Activated naive CD4-positive, alpha-beta T cell treated with anti-CD3 and anti-CD28 coated beads, Interleukin-2, amount 10 ng/mL, durations not matched to agents 7 days and 5 days (primary cell): ENCODE measurements at regions not wholly inside any gene's neighbourhood (a gene's known extent, or its start where the extent isn't known, plus 50 kb on each side); places are given as distances from the start of the nearest gene placed in this dataset.

ENCODE experiments used
- CTCF ChIA-PET: fragments of 350-600 bp; sonication (Branson Sonifier 250); formaldehyde crosslinking; loops from one replicate; lab custom pipeline; 2021; ENCODE audit warnings: antibody characterized with exemption; lab: Charles Lee
- DNase-seq: peaks from one replicate; pipeline ENCODE4 v3.0.0-alpha.2; 2020
- H3K27ac Mint-ChIP-seq: one replicate; pipeline ENCODE4 v1.8.0; 2021; ENCODE audit warnings: mild to moderate bottlenecking, moderate library complexity, mixed read lengths
- H3K27me3 Mint-ChIP-seq: one replicate; pipeline ENCODE4 v1.8.0; 2021; ENCODE audit warnings: mild to moderate bottlenecking, mixed read lengths
- H3K36me3 Mint-ChIP-seq: one replicate; pipeline ENCODE4 v1.8.0; 2021; ENCODE audit warnings: mixed read lengths
- H3K4me1 Mint-ChIP-seq: one replicate; pipeline ENCODE4 v1.8.0; 2021; ENCODE audit warnings: mixed read lengths
- H3K4me3 Mint-ChIP-seq: one replicate; pipeline ENCODE4 v1.8.0; 2021; ENCODE audit warnings: mild to moderate bottlenecking, moderate library complexity, mixed read lengths
- H3K9me3 Mint-ChIP-seq: one replicate; pipeline ENCODE4 v1.8.0; 2021; ENCODE audit warnings: mixed read lengths

- no peak for DNase-seq
- Mint-ChIP-seq H3K36me3 (no peaks in the 10 kb centered on the region), H3K4me1 (no peaks in the 10 kb centered on the region), H3K27ac (no peak overlapping the region), H3K4me3 (no peak overlapping the region), H3K9me3 (no peaks in the 10 kb centered on the region), H3K27me3 (peaks cover 9% of the 10 kb centered on the region)
- CTCF ChIA-PET: no interaction called here
Measured at GRCh38 chr18:24679062-24679461, 218.6 kb downstream of the HRH4 start.

GRCh38 chr18:24683925-24684324 lies 223.5 kb downstream of the HRH4 start:
- H3K27ac Mint-ChIP-seq: no peak overlapping the region
- no peak for DNase-seq
- H3K4me1 Mint-ChIP-seq: no peaks in the 10 kb centered on the region
- CTCF ChIA-PET: no interaction called here
- H3K4me3 Mint-ChIP-seq: no peak overlapping the region
- H3K36me3 Mint-ChIP-seq: no peaks in the 10 kb centered on the region
- H3K27me3 Mint-ChIP-seq: peaks cover 4% of the 10 kb centered on the region
- H3K9me3 Mint-ChIP-seq: no peaks in the 10 kb centered on the region

- no peaks in the 10 kb centered on the region for H3K9me3 Mint-ChIP-seq
- no peak overlapping the region for H3K27ac Mint-ChIP-seq
Measured at GRCh38 chr18:24685254-24685959, 225.0 kb downstream of the HRH4 start.

GRCh38 chr18:24695168-24695567 lies 234.7 kb downstream of the HRH4 start:
- no peak overlapping the region for H3K27ac Mint-ChIP-seq
- H3K4me1 Mint-ChIP-seq: no peaks in the 10 kb centered on the region
- H3K36me3 Mint-ChIP-seq: no peaks in the 10 kb centered on the region
- H3K9me3 Mint-ChIP-seq: peaks cover 10% of the 10 kb centered on the region
- no peak for DNase-seq
- H3K27me3 Mint-ChIP-seq: no peaks in the 10 kb centered on the region
- CTCF ChIA-PET: no interaction called here
- H3K4me3 Mint-ChIP-seq: no peak overlapping the region

More at GRCh38 chr18:24685254-24685959, 225.0 kb downstream of the HRH4 start:
- CTCF ChIA-PET: no interaction called here
- DNase-seq: no peak
- Mint-ChIP-seq H3K4me1 (no peaks in the 10 kb centered on the region), H3K27me3 (peaks cover 1% of the 10 kb centered on the region), H3K4me3 (no peak overlapping the region), H3K36me3 (no peaks in the 10 kb centered on the region)

- CTCF ChIA-PET: interaction anchor here (1.0 kb wide), 1 partner anchor 22 kb away, joined by 4 read pairs; no protein-coding TSS in a partner anchor
- no peaks in the 10 kb centered on the region for H3K36me3 Mint-ChIP-seq
- no peak overlapping the region for H3K27ac Mint-ChIP-seq
- H3K4me1 Mint-ChIP-seq: no peaks in the 10 kb centered on the region
- no peak overlapping the region for H3K4me3 Mint-ChIP-seq
- DNase-seq: no peak
- H3K27me3 Mint-ChIP-seq: peaks cover 8% of the 10 kb centered on the region
- peaks cover 8% of the 10 kb centered on the region for H3K9me3 Mint-ChIP-seq
Measured at GRCh38 chr18:24702001-24702515, 241.6 kb downstream of the HRH4 start.

GRCh38 chr18:24703316-24703715 lies 242.9 kb downstream of the HRH4 start:
- H3K27me3 Mint-ChIP-seq: peaks cover 8% of the 10 kb centered on the region
- no peak overlapping the region for H3K4me3 Mint-ChIP-seq
- no peaks in the 10 kb centered on the region for H3K36me3 Mint-ChIP-seq
- CTCF ChIA-PET: no interaction called here
- no peak for DNase-seq
- H3K4me1 Mint-ChIP-seq: no peaks in the 10 kb centered on the region
- peaks cover 8% of the 10 kb centered on the region for H3K9me3 Mint-ChIP-seq
- no peak overlapping the region for H3K27ac Mint-ChIP-seq

- peaks cover 8% of the 10 kb centered on the region for H3K9me3 Mint-ChIP-seq
- H3K27ac Mint-ChIP-seq: no peak overlapping the region
- DNase-seq: no peak
- CTCF ChIA-PET: no interaction called here
- H3K36me3 Mint-ChIP-seq: no peaks in the 10 kb centered on the region
- peaks cover 8% of the 10 kb centered on the region for H3K27me3 Mint-ChIP-seq
- no peak overlapping the region for H3K4me3 Mint-ChIP-seq
- H3K4me1 Mint-ChIP-seq: no peaks in the 10 kb centered on the region
Measured at GRCh38 chr18:24704946-24705630, 244.7 kb downstream of the HRH4 start.

- CTCF ChIA-PET: no interaction called here
- H3K27ac Mint-ChIP-seq: no peak overlapping the region
Measured at GRCh38 chr18:24710474-24710873, 250.0 kb downstream of the HRH4 start.

GRCh38 chr18:24719791-24720190 lies 259.4 kb downstream of the HRH4 start:
- CTCF ChIA-PET: no interaction called here
- no peaks in the 10 kb centered on the region for H3K9me3 Mint-ChIP-seq

More at GRCh38 chr18:24710474-24710873, 250.0 kb downstream of the HRH4 start:
- Mint-ChIP-seq H3K36me3 (no peaks in the 10 kb centered on the region), H3K4me1 (no peaks in the 10 kb centered on the region), H3K27me3 (peaks cover 1% of the 10 kb centered on the region), H3K9me3 (no peaks in the 10 kb centered on the region), H3K4me3 (no peak overlapping the region)
- DNase-seq: no peak

GRCh38 chr18:24721388-24721787 lies 261.0 kb downstream of the HRH4 start:
- CTCF ChIA-PET: no interaction called here
- no peak for DNase-seq
- Mint-ChIP-seq H3K27ac (no peak overlapping the region), H3K36me3 (no peaks in the 10 kb centered on the region), H3K4me1 (no peaks in the 10 kb centered on the region), H3K9me3 (no peaks in the 10 kb centered on the region), H3K27me3 (peaks cover 12% of the 10 kb centered on the region), H3K4me3 (no peak overlapping the region)

More at GRCh38 chr18:24719791-24720190, 259.4 kb downstream of the HRH4 start:
- Mint-ChIP-seq H3K27me3 (peaks cover 12% of the 10 kb centered on the region), H3K4me3 (no peak overlapping the region), H3K4me1 (no peaks in the 10 kb centered on the region), H3K36me3 (no peaks in the 10 kb centered on the region), H3K27ac (no peak overlapping the region)
- no peak for DNase-seq

GRCh38 chr18:24725644-24726415 lies 265.4 kb downstream of the HRH4 start:
- Mint-ChIP-seq H3K27ac (no peak overlapping the region), H3K27me3 (peaks cover 4% of the 10 kb centered on the region), H3K36me3 (no peaks in the 10 kb centered on the region), H3K4me1 (no peaks in the 10 kb centered on the region), H3K4me3 (no peak overlapping the region), H3K9me3 (no peaks in the 10 kb centered on the region)
- no peak for DNase-seq
- CTCF ChIA-PET: interaction anchor here (0.8 to 4.4 kb wide), 10 partner anchors 7 to 239 kb away, joined by 3 to 41 read pairs (median 4); no protein-coding TSS in a partner anchor

GRCh38 chr18:24726727-24727492 lies 266.5 kb downstream of the HRH4 start:
- peak; percentile 71 for DNase-seq
- no peaks in the 10 kb centered on the region for H3K36me3 Mint-ChIP-seq
- H3K27ac Mint-ChIP-seq: no peak overlapping the region
- no peak overlapping the region for H3K4me3 Mint-ChIP-seq
- no peaks in the 10 kb centered on the region for H3K27me3 Mint-ChIP-seq
- CTCF ChIA-PET: interaction anchor here (0.8 to 4.4 kb wide), 16 partner anchors 8 to 369 kb away, joined by 3 to 41 read pairs (median 4); no protein-coding TSS in a partner anchor
- H3K9me3 Mint-ChIP-seq: no peaks in the 10 kb centered on the region
- no peaks in the 10 kb centered on the region for H3K4me1 Mint-ChIP-seq

- H3K36me3 Mint-ChIP-seq: no peaks in the 10 kb centered on the region
- no peak overlapping the region for H3K4me3 Mint-ChIP-seq
- H3K9me3 Mint-ChIP-seq: no peaks in the 10 kb centered on the region
- DNase-seq: no peak
- CTCF ChIA-PET: interaction anchor here (1.1 to 4.4 kb wide), 7 partner anchors 127 to 368 kb away, joined by 3 to 41 read pairs (median 11); no protein-coding TSS in a partner anchor
- H3K27ac Mint-ChIP-seq: no peak overlapping the region
- no peaks in the 10 kb centered on the region for H3K27me3 Mint-ChIP-seq
- no peaks in the 10 kb centered on the region for H3K4me1 Mint-ChIP-seq
Measured at GRCh38 chr18:24727685-24728084, 267.2 kb downstream of the HRH4 start.
